NOMO-1 (cell line): ENCODE measurements at regions not wholly inside any gene's neighbourhood (a gene's known extent, or its start where the extent isn't known, plus 50 kb on each side); places are given as distances from the start of the nearest gene placed in this dataset.
"Not testable (repeated sequence)": the region's sequence is repeated elsewhere in the genome, so short reads cannot be mapped to it uniquely, and the experiment has no call there.

Source experiments
- DNase-seq, 2 experiments: peaks; one replicate each; lab custom pipeline; 2025; ENCODE audit not compliant: unreplicated experiment in 2 of 2; lab: John Stamatoyannopoulos, UW

DNA sequence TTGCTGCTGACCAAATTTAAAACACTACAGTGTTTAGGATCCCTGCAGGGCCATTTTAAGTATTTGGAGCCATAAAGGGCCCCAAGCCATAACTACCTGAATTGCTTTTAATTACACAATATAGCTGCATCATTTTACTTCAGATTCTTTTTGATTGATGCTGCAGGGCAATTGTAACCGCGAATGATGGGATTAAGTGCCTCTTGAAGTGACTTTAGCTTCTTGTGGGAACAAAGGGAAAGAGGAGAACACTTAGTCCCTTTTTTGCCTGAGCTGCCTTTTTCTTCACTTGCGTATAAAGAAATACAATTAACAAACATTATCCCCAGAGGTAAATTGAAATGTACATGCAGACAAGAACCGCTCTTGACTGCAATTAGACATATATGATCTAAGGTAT lies 228.5 kb downstream of the ZIC5 start:
- DNase-seq, result no peak

DNA sequence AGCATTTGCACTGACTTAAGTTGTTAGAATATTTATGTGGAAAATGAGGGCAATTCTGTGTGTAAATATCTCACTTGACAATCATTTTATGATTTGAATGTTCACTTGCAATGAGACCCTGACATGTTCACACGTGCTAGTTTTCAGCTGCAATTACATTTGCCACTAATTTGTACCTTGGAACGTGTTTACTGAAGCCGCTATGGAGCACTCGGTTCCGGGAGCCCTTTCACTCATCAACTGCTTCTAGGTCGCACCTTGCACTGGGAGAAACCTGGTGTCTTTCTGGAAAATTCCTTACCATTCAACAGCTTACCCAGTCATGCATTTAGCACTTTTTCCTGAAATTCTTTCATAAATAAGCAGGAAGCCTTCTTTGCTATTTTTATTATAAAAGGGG lies 229.6 kb downstream of the ZIC5 start:
- no peak for DNase-seq

DNA sequence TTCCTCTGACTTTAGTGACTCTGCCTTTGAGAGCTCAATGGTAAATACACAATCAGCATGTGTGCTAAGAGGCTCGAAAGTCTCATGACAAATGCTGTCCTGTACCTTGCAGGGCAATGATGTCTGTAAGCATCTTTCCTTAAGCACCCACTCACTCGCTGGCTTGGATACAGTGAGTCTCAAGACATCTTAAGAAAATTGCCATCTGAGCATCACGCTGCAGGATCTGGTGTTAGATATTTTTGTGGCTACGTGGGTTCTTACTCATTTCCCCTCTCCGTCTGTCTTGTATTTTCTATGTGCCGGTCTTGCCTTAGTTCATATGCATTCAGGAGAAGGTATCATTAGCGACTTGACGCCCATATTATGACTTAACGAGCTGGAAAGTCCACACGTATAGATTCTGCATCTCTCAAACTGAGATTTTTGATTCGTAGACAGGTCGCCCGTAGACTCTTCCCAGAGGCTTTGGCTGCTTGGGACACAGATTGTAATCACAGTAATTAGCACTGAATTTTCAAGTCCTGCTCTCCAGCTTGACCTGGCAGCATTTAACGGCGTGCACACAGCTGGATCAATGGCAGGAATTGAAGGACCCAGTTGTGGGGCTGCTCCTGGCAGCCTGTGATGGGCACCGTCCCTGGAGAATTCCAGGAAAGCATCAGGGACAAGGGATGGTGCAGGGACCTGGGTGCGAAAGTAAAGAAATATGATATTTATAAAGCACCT lies 231.2 kb downstream of the ZIC5 start:
- DNase-seq, result no peak

DNA sequence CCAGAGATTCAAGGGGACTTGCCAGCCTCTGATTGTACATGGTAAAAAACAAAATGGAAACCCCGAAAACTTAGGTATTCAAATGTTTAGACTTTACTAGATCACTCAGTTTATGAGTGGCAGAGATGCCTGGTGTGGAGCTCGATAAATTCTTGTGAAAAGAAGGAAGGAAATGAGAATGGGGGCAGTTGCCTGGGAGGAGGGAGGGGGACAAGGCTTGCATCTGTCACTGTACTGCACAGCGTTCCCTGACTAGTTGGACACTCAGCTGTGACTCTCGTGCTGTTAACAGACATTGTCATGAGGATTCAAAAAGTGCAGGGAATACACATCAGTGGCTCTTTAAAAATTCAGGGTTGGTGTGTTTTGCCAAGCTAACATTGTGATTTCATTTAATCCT lies 232.9 kb downstream of the ZIC5 start:
- peak in 1 of 2 experiments; percentile 1 for DNase-seq

DNA sequence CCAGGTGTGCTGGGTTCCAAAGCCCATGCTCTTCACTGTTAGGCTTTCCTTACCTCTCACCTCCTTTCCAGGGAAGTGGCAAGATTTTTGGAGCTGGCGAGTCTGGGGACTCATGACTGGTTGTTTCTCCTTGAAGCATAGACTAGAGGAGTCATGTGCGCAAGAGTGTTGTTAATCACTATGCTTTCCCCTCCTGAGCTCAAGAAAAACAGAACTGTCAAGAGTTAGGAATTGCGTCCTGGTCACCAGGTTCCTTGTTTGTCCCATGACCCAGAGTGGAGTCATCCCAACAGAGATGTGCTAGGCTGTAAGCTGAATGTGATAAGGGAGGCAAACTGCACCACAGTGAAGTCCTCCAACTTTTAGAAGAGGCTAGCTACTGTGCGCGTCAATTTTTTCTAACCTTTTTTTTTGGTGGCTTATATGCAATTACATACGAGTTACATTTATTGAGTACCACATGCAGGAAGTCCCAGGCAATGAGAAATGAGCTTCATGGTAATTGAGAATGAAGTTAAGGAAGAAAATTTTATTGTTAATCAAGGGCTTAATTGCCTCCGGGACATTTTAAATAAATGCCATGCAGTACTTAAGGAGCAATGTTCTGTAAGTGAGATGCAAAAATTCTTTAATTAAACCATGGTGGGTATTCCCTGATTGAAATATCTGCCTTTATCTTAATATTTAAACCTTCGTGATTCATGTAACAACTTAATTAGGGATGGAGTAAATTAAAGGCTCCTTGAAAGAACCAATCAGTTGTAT lies 233.9 kb downstream of the ZIC5 start:
- DNase-seq, result no peak

DNA sequence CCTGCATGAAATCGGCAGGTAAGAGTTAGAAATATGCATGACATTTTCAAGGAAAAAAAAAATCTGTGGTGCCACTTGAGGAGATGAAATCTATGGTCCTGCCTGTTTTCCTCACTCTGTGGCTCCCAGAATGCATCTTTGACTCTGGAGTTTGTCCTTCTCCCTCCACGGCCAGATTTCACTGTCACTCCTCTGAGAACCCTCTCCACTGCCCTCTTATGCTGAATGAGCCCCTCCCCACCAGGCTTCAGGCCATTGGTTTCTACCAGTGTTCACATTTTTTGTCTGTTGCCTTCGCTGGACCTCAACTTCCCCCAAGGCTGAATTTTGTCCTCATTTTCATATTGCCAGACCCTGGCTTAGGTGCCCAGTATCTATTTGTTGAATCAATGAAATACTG lies 235.0 kb downstream of the ZIC5 start:
- DNase-seq, result no peak

DNA sequence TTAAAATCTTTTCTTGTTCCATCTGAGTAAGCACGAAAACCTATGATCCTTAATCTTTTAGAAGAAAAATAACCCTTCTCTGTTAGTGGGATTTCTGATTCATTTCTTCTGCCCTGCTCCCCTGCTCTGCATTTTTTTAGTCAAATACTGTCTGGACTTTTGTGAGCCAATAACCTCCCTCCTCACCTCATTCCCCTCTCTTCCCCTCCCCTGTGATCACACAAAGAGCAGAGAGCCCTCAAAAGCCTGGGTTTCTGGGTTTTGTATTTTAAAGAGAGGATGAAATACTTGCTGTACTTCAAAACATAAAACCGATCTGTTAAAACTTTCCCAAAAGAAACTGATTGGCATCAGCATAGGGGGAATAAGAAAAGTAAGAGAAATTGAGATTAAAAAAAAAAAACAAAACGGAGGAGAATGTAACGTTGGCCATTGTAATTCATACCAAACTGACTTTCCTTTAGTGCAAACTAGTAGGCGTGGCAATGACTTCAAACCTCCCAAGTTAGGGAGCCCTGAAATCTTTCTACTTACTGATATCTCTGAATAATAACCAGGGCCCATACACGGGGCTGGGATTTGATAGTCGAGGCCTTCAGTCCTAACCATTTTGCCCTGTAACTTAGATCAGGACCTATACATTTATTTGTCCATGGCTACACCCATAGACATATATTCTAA lies 232.9 kb downstream of the TM9SF2 start:
- no peak for DNase-seq

DNA sequence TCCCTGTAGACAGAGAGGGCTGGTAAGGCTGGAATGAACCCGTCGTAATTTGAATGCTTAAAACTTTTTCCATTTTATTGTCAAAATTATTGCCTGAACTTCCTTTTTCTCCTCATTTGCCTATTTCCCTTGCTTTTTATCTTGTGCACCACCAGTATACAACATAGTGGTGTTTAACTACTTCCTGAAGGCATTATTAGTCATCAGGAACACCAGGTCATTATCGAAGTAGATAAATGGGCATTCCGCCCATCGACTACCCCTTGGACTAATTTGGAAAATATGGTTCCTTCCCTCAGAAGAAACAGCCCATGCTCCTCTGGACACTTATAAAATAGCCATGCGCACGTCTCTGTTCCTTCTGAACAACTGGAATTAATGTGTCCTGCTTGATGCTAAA lies 232.1 kb downstream of the TM9SF2 start:
- DNase-seq, result no peak

DNA sequence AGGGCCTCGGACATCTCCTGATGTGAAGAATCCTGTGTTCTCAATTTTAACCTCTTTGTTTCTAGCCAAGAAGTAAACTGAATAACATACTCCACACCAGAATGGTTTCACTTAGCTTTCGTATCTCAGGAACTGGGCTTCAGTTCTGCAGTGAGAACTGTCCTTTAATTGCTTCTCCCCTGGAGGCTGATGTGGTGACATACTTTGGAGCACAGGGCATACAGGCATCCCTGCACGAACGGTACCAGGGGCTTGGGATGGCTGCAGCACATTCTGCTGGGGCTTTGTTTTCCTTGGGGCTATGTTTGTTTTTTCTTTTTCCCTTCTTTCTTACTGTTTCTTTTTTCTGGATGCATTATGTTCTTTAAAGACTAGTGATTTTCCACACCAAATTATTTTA lies 230.5 kb downstream of the TM9SF2 start:
- DNase-seq, result no peak

DNA sequence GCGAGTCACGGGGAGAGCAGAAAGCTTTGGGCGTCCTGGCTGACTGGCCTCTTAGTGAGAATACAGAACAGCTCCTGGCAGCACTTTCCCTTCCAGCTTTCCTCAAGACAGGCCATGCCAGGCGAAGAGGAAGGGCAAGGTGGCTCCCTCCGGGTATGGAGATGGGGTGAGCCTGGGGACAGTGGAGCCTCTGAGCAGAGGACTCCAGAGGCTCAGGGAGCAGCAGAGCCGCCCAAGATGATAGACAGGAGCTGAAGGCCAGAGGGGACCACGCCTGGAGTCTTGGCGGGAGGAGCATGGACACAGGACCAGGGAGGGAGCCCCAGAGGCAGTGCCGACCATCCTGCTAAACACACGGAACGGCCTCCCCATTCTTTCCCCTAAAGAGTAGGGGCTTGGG lies 229.1 kb downstream of the TM9SF2 start:
- no peak for DNase-seq

DNA sequence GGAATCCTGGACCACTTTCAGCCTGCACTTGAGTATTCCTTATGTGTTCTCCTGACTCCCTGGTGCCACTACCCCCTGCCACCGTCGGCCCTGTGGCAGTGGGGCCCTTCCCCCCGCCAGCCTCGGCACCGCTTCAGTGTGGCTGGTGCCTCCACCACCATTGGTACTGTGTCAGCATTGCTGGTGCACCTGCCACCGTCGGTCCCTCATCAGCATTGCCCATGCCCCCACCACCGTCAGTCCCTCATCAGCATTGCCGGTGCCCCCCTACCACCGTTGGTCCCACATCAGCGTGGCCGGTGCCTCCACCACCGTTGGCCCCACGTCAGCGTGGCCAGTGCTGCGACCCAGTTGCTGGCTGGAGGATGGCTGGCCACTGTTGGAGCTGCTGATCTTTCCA lies 228.5 kb downstream of the TM9SF2 start:
- DNase-seq, result no peak

DNA sequence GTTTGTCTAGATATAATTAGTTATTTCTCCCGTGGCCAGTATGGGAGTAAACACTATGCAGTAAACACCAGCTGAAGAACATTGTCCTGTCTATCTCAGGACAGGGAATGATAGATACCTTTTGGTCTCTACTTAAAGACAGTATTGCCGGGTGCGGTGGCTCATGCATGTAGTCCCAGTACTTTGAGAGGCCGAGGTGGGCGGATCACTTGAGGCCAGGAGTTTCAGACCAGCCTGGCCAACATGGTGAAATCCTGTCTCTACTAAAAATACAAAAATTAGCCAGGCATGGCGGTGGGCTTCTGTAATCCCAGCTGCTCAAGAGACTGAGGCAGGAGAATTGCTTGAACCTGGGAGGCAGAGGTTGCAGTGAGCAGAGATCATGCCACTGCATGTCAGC lies 226.4 kb downstream of the TM9SF2 start:
- not testable (repeated sequence) for DNase-seq

DNA sequence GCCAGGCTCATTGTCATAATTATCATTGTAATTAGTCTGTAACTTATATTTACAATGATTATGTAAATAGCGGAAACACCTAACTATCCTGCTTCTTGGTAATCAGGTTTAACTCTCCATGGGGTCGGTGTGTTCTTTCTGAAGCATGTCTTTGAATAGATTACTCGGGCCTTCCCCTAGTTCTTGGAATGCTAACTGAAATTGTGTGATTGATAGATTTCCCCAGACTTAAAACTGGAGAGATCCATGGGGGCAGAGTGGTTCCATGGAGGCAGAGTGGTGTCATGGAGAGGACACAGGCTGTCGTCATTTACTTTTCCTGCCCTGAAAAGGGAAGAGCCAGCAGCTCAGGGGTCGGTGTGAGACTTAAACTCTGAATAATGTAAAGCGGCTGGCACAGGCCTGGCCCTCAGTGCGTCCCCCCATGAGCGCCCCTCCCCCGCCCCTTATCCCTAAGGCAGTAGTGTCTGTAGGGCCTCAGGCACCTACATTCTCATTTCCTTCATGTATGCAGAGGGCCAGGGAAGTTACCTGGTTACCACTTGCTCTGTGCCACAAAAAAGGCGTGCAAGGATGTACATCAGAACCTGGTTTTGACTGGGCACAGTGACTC lies 225.1 kb downstream of the TM9SF2 start:
- DNase-seq, result no peak

DNA sequence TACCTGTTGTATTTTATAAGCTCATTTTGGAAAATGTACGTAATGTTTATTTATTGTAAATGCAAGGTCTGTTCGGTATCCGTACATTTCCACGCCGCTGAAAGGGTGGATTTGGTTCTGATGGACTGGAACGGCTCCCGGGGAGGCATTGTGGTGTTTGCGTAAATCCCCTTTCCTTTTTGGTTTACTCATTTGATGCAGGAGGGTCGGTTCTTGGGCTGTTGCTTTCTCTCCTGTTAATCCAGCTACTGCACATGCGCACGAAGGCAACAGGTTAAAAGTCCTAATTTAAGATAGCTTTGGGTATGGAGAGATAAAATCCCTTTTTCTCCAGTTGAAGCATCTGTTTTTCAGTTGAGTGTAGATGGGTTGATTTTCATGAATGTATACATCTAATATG lies 224.4 kb downstream of the TM9SF2 start:
- DNase-seq, result no peak

DNA sequence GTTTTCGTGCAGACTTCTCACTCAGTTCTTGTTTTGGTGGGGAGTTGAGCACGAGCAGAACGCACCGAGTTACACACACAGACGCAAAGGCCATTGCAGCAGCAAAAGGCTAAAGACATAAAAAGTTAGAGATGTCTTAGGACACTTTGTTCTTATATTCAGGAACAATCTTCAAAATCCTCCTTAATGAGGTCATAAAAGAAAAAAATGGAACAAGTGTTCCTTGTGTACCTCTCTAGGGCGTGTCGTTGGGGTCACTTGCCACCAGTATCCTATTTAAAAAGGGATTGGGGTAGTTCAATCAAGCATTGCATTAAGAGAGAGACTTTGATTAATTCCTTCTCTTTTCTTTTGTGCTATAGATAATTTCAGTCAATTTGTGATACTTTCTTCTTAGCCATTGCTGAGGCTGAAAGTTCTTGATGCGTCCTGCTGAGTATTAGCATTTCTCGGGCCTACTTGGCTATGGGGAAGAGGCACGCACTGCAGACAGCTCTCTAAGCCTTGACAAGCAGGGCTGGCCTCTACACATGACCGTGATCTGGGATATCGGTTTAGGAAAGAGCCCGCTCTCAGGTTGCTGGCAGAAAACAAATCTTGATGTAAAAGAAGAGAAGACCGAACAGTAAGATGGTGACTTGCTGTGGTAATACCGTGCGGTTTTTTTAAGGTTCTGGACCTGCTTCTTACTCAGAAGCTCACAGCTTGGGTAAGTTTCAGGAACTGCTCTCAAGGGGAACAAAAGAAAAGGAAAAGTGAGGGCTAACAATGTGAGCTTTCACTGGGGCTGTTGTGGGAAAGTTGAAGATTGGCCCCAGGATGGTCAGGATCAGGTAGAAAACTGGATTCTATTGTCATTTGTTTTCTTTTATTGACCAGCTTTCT lies 223.6 kb downstream of the TM9SF2 start:
- DNase-seq, result no peak

DNA sequence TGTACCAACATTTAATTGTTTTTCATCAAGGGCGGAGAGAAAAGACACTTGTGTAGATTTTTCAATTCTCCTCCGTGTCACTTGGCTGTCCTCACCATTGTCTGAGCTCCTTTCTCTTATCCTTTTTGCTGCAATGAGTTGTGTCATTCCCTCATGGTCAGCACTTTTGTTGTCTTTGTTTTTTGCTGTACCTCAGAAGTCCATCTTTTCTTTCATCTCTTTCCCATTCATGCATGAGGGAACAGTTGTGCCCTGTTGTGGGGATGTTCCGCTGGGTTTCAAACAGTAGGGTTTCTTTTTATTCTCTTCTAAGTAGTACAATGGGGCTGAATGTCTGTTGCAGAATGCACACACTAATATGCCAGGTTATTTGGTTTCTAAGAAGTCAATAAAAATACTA lies 222.6 kb downstream of the TM9SF2 start:
- no peak for DNase-seq

DNA sequence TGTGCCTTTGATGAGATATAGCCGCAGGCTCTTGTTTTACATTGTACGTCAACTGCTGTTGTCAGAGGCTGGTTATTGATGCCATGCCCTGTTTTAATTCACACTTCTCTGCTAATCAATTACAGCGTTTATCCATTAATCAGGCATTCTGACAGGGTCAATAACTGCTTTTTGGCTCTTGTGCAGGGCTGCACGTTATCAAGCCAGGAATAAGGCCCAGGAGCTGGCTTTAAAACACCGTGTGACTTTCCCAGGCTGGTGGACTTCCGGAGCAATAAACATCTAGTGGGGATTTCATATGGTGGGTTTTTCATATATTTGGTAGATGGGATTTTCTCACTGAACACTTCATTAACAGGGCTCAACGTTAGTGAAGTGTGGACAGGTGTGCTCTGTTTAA lies 221.7 kb downstream of the TM9SF2 start:
- no peak for DNase-seq

DNA sequence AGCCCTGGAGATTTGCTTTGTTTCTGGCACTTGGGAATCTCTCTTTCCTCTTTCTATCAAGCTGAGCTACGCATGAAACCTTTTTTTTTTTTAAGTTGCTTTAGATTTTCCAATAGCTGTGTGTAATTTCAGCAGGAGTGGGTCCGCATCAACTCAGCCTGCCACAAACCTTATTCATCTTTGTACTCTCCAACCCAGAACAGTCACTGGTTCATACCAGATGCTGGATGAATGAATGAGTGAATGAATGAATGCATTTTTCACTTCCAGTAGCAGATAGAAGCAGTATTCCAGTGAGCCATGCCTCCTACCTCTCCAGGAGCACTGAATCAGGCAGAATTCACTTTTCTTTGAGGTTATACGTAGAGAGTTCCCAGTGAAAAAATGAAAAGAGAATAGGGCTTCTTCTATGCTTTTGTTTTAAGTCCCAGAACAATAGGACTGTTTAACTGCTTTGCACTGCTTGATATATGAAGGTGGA lies 221.1 kb downstream of the TM9SF2 start:
- DNase-seq, result no peak

DNA sequence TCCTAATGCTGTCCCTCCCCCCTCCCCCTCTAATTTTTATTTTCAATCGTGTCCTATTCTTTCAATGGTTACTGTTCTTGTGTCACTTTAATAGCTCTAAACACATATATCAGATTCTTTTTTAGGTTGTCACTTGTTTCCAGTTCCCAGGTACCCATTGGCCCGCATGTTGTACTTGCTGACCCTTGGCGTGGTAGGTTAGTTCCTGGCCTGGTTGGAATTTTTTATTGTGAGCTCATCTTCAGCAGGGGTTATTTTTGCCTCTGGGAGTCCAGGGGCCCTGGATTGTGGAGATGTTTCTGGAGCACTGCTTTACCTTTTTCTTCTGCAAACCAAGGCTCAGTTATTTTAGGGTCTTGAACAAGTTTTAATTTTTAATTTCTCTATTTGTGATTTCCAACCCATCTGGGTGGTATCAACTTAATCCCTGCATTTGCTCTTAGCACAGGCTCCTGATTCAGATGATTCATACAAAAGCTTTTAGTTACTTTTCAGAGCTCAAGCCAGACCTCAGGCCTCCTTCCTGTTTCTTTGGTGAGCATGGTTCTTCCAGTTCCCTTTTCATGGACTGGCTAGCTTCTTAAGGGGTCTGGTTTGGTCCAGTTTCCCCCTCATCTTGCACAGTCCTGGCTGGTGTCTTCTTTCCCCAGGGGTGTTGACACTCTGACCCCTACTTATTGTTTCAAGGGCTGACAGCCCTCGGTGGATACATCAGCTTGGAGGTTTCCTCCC lies 220.5 kb downstream of the TM9SF2 start:
- DNase-seq, result peak; percentile 38 to 62
